Mucosa of gallbladder (tissue), 1 donor: ENCODE measurements at regions not wholly inside any gene's neighbourhood (a gene's known extent, or its start where the extent isn't known, plus 50 kb on each side); places are given as distances from the start of the nearest gene placed in this dataset.
"Not testable (repeated sequence)": the region's sequence is repeated elsewhere in the genome, so short reads cannot be mapped to it uniquely, and the experiment has no call there.

Experiments used
- DNase-seq: peaks from one replicate; pipeline ENCODE4 v3.0.0-alpha.2; 2020; ENCODE audit warnings: low spot score
- donor health status: DM: no; HTN: no; CAD: no.

GRCh38 chr12:45490232-45490881, 239.1 kb upstream of the ARID2 start:
- DNase-seq = no peak

DNA sequence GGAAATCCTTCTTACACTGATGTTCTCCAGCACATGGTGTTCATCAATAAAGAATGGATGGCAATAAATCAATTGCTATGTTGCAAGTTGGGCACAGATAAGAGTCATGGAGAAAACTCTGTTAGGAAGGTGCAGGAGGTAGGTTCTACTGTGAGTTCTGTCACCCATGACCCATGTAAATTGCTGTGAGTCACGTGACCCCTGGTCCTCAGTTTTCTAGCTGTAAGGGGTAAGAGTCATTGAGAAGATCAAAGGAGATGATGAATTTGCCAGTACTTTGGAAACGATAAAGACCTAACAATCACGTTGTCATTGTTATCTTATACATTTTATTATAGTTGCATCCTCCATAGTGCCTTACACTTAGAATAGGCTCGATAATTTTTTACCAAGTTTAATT, 235.2 kb upstream of the ARID2 start:
- no peak for DNase-seq

GRCh38 chr12:45498645-45499044, 230.9 kb upstream of the ARID2 start:
- DNase-seq = no peak

- DNase-seq = no peak
These were observed 226.9 kb upstream of the ARID2 start for GRCh38 chr12:45502481-45503128.

GRCh38 chr12:45503899-45504298, 225.6 kb upstream of the ARID2 start:
- no peak for DNase-seq

DNA sequence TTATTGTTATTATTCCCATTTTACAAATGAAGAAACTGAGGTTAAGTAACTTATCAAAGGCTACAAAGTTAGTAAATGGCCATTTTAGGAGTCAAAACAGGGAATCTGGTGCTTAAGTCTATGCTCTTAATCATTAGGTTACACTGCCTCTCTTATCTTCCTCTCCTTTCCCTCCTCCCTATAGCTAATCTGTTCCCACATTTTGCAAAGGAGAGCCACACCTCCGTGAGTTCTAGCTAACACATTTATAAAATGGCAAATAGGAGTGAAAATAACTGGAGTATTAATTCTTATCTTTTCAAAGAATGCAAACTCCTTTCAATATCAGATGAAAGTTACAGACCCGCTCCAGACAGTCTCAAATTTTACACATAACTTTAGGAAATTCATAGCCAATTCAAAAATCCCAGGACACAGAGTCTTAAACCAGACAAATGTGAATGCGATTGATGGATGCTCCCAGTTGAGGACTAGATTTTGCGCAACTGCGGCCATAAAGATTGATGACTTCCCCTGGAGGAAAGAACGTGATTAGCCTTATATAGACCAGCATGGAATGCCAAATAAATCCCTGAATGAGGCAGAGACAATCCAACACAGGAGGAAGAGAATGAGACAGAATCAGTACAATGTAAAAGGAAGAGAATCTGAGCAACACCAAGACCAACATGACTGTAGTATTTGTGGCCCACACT, 225.0 kb upstream of the ARID2 start:
- no peak for DNase-seq

DNA sequence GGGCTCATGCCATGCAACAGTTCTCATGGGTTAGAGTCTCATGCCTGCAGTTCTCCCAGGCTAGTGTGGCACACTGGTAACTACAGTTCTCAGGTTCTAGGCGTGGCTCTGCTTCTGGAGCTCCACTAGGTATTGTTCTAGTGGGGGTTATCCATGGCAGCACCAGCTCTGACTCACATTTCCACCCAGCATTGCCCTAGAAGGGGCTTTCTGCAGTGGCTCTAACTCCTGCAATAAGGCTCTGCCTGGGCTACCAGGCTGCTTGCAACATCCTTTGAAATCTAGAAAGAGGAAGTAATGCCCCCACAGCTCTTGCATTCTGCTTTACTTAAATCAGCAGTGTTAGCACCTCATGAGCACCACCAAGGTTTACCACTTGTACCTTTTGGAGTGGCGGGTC, 220.3 kb upstream of the ARID2 start:
- DNase-seq = no peak

- no peak for DNase-seq
These were observed 219.9 kb upstream of the ARID2 start for GRCh38 chr12:45509621-45510020.

- DNase-seq = no peak
These were observed 212.1 kb upstream of the ARID2 start for GRCh38 chr12:45517381-45517780.

- no peak for DNase-seq
These were observed 210.9 kb upstream of the ARID2 start for GRCh38 chr12:45518291-45519235.

DNA sequence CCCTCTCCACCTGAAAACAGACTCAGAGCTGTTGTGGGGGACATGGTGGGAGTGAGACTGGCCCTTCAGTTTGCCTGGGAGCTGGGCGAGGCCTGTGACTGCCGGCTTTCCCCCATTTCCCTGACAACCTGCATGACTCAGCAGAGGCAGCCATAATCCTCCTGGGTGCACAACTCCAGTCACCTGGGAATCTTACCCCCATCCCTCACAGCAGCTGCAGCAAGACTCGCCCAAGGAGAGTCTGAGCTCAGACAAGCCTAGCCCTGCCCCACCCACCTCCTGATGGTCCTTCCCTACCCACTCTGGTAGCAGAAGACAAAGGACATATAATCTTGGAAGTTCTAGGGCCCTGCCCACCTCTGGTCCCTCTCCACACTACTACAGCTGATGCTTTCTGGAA, 207.3 kb upstream of the ARID2 start:
- DNase-seq = no peak

- DNase-seq = not testable (repeated sequence)
These were observed 202.7 kb upstream of the ARID2 start for GRCh38 chr12:45526823-45527222.

- DNase-seq = no peak
These were observed 197.4 kb upstream of the ARID2 start for GRCh38 chr12:45532113-45532512.

DNA sequence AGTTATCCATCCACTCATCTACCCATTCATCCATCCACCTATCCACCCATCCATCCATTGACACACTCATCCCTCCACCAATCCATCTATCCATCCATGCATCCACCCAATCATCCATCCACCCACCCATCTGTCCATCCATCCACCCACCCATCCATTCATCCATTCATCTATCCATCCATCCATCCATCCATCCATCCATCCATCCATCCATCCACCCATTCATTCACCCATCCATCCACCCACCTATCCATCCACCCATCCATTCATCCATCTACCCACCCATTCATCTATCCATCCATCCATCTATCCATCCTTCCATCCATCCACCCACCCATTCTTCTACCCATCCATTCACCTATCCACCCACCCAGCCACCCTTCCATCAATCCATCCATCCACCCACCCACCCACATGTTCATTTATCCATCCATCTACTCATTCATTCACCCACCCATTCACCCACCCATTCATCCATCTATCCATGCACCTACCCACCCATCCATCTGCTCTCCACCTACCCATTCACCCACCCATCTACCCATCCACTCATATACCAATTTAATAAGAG, 193.8 kb upstream of the ARID2 start:
- DNase-seq = no peak

DNA sequence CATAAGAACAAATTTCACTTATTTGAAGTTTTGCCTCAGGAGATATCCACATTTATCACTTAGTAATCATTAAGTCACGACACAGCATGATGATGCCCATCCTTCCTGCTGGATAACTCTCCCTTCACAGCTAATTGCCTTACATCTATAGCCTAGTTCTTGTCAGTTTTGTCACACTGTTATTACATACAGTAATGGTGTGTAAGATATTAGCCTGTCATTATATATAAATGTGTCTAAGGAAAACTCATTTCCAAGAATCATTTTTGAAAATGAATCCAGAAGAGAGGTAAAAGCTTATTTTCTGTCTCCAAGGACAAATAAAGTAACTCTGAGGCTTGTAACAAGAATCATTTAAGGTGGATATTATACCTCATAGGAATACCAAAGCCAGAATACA, 193.2 kb upstream of the ARID2 start:
- no peak for DNase-seq

- no peak for DNase-seq
These were observed 188.7 kb upstream of the ARID2 start for GRCh38 chr12:45540661-45541341.

- peak; percentile 57 for DNase-seq
These were observed 185.6 kb upstream of the ARID2 start for GRCh38 chr12:45543887-45544286.

DNA sequence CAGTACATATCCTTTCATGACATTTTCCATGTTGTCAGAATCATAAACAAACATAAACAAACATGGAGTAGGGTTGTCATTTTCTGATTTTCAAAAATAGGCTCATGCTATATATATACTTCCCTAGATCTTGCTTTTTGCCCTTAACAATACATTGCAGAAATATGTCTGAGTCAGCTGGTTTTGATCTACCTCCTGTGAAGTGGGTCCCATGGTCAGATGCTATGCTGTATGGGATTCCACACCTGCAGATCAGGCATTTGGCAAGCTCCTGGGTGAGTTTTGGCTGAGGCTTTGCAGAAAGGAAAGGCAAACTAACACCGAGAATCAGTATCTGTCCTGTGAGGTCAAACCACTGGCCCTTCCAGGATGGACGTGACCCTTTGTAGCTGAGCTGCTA, 183.0 kb upstream of the ARID2 start:
- DNase-seq = no peak

DNA sequence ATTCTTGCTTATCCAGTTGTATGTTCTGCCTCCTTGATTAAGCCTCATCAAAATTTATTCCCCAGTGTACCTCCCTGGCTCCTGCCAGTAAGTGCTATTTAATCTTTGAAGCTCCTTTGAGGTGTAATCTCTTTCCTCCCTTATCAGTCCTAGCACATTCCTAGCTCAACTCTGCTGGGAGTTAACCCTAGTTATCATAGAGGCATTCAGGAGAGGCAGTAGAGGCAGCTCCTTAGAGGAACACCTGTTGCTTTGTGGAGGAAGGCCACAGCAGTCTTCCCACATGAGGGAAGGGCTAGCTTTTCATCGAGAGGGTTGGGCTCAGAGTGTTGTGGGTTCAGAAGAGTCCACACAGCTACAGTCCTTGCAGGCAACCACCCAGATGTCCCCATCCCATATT, 182.4 kb upstream of the ARID2 start:
- no peak for DNase-seq

GRCh38 chr12:45547822-45548221, 181.7 kb upstream of the ARID2 start:
- DNase-seq = no peak

DNA sequence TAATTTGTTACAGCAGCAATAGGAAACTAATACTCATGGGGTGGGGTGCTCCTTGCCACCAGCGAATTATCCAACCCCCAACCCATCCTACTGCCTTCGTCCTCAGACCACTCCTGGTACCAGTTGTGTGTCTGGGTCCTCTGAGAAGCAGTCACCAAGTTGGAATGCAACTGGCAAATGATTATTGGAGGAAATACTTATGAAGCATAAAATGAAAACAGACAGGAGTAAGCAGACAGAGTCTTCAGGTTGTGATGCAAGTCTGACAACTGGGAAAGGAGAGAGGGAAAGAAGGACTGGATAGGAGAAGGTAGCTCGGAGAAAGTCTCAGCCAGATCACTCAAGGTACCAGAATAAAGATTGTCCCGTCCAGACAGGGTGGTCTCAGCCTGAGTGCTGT, 181.1 kb upstream of the ARID2 start:
- no peak for DNase-seq
